H1 (cell line): ENCODE measurements at regions not wholly inside any gene's neighbourhood (a gene's known extent, or its start where the extent isn't known, plus 50 kb on each side); places are given as distances from the start of the nearest gene placed in this dataset.

Experiments
- CTCF ChIA-PET: fragments of 300-600 bp; sonication (Branson Sonifier 250); formaldehyde crosslinking; loops from one replicate; lab custom pipeline; 2021; ENCODE audit not compliant: partially characterized antibody; lab: Charles Lee
- POLR2A ChIA-PET: fragments of 300-600 bp; sonication (Branson Sonifier 250); formaldehyde crosslinking; loops from one replicate; lab custom pipeline; 2021; ENCODE audit warnings: inconsistent platforms; ENCODE audit not compliant: partially characterized antibody; lab: Charles Lee
- DNase-seq, 2 experiments: peaks; one replicate each; pipeline versions ENCODE4 v3.0.0 to v3.0.0-alpha.2; 2010 to 2022; ENCODE audit warnings: low spot score in 2 of 2, low read depth in 1 of 2, mixed read lengths in 1 of 2
- FAIRE-seq: peaks from 2 replicates; lab custom pipeline; 2011; peaks lifted over from hg19 to GRCh38; lab: Jason Lieb, UNC
- H2AFZ ChIP-seq: 2 replicates; pipeline ENCODE4 v1.8.1; 2012; ENCODE audit warnings: low read length, inconsistent platforms
- H2AK5ac ChIP-seq: 2 replicates; pipeline ENCODE4 v1.6.1; 2013; ENCODE audit warnings: low read depth, low read length
- H2BK120ac ChIP-seq: replicated peaks from 2 replicates; pipeline ENCODE3; 2013; ENCODE audit warnings: low read depth, low read length, inconsistent platforms
- H2BK12ac ChIP-seq: 2 replicates; pipeline ENCODE4 v1.6.1; 2013; ENCODE audit warnings: low read depth, low read length
- H2BK15ac ChIP-seq: 2 replicates; pipeline ENCODE4 v1.6.1; 2013; ENCODE audit warnings: low read length
- H2BK20ac ChIP-seq: 2 replicates; pipeline ENCODE4 v1.6.1; 2013; ENCODE audit warnings: low read length
- H2BK5ac ChIP-seq: 2 replicates; pipeline ENCODE4 v1.6.1; 2013; ENCODE audit warnings: low read depth, low read length
- H3K14ac ChIP-seq: 2 replicates; pipeline ENCODE4 v1.6.1; 2013; ENCODE audit warnings: inconsistent platforms; ENCODE audit not compliant: insufficient read length
- H3K18ac ChIP-seq: 2 replicates; pipeline ENCODE4 v1.6.1; 2013; ENCODE audit warnings: low read length; ENCODE audit errors: extremely low read depth
- H3K23ac ChIP-seq: 2 replicates; pipeline ENCODE4 v1.6.1; 2013; ENCODE audit warnings: inconsistent platforms; ENCODE audit not compliant: insufficient read length
- H3K23me2 ChIP-seq: 2 replicates; pipeline ENCODE4 v1.6.1; 2013; ENCODE audit warnings: low read depth, low read length
- H3K27ac ChIP-seq: 2 replicates; pipeline ENCODE4 v1.6.1; 2011; ENCODE audit warnings: low read depth, low read length, inconsistent platforms
- H3K27me3 ChIP-seq, 4 experiments: replicated peaks in 1 of 4; 1 replicate in 1 of 4; 2 replicates in 3 of 4; pipeline versions ENCODE4 v1.6.1 to v1.8.1; 2011 to 2013; ENCODE audit warnings: low read length in 3 of 4, mild to moderate bottlenecking in 3 of 4, inconsistent platforms in 2 of 4, mixed read lengths in 2 of 4, moderate library complexity in 1 of 4; ENCODE audit not compliant: control insufficient read depth in 3 of 4, insufficient read depth in 3 of 4; ENCODE audit errors: extremely low read depth in 1 of 4
- H3K36me3 ChIP-seq, 4 experiments: 2 replicates each; pipeline versions ENCODE4 v1.6.1 to v1.8.1; 2011 to 2013; ENCODE audit warnings: mild to moderate bottlenecking in 4 of 4, low read length in 3 of 4, moderate library complexity in 2 of 4, control low read depth in 1 of 4, inconsistent platforms in 1 of 4; ENCODE audit not compliant: insufficient read depth in 4 of 4, control insufficient read depth in 2 of 4
- H3K4ac ChIP-seq: replicated peaks from 2 replicates; pipeline ENCODE3; 2013; ENCODE audit warnings: low read length, low read depth, mixed read lengths, inconsistent platforms; ENCODE audit not compliant: insufficient read length
- H3K4me1 ChIP-seq, 4 experiments: replicated peaks in 1 of 4; 1 replicate in 1 of 4; 2 replicates in 3 of 4; pipeline versions ENCODE4 v1.6.1 to v1.8.1; 2011 to 2013; ENCODE audit warnings: low read length in 3 of 4, inconsistent platforms in 2 of 4, mixed read lengths in 1 of 4; ENCODE audit not compliant: insufficient read depth in 4 of 4, control insufficient read depth in 3 of 4
- H3K4me2 ChIP-seq, 2 experiments: 2 replicates each; pipeline versions ENCODE4 v1.6.1 to v1.8.1; 2011 to 2013; ENCODE audit warnings: low read depth in 2 of 2, low read length in 2 of 2, control low read depth in 1 of 2, inconsistent platforms in 1 of 2, mild to moderate bottlenecking in 1 of 2; ENCODE audit not compliant: insufficient read depth in 1 of 2
- H3K4me3 ChIP-seq, 4 experiments: fragments of 200-600, 300-600 bp in 1 of 4; sonication (generic), shearing (Covaris generic), sonication (Bioruptor Twin) in 1 of 4; 2 replicates each; pipeline versions ENCODE4 v1.5.1 to v1.8.1; 2011 to 2016; ENCODE audit warnings: low read length in 4 of 4, low read depth in 3 of 4, control low read depth in 2 of 4, inconsistent platforms in 2 of 4, mild to moderate bottlenecking in 2 of 4, mixed read lengths in 1 of 4, moderate library complexity in 1 of 4; ENCODE audit not compliant: insufficient read depth in 2 of 4; ENCODE audit errors: extremely low read depth in 1 of 4
- H3K56ac ChIP-seq: replicated peaks from 2 replicates; pipeline ENCODE3; 2013; ENCODE audit warnings: low read depth, mild to moderate bottlenecking, mixed read lengths, low read length, inconsistent platforms; ENCODE audit not compliant: insufficient read length
- H3K79me1 ChIP-seq: 2 replicates; pipeline ENCODE4 v1.6.1; 2013; ENCODE audit warnings: low read depth, low read length, control low read depth
- H3K79me2 ChIP-seq, 2 experiments: 2 replicates each; pipeline versions ENCODE4 v1.6.1 to v1.8.1; 2012 to 2013; ENCODE audit warnings: low read length in 2 of 2, mild to moderate bottlenecking in 2 of 2, inconsistent platforms in 1 of 2; ENCODE audit not compliant: insufficient read depth in 2 of 2, control insufficient read depth in 1 of 2
- H3K9ac ChIP-seq, 4 experiments: replicated peaks in 1 of 4; 1 replicate in 1 of 4; 2 replicates in 3 of 4; pipeline versions ENCODE4 v1.6.1 to v1.8.1; 2011 to 2013; ENCODE audit warnings: low read depth in 3 of 4, low read length in 3 of 4, control low read depth in 2 of 4, mild to moderate bottlenecking in 2 of 4, moderate library complexity in 2 of 4, inconsistent platforms in 1 of 4; ENCODE audit errors: extremely low read depth in 1 of 4
- H3K9me3 ChIP-seq, 2 experiments: 2 replicates each; pipeline versions ENCODE4 v1.6.1 to v1.8.1; 2012 to 2013; ENCODE audit warnings: mild to moderate bottlenecking in 2 of 2, moderate library complexity in 2 of 2, control low read depth in 1 of 2, inconsistent platforms in 1 of 2, low read depth in 1 of 2, low read length in 1 of 2, mixed read lengths in 1 of 2; ENCODE audit not compliant: insufficient read depth in 2 of 2
- H4K20me1 ChIP-seq, 2 experiments: replicated peaks in 1 of 2; 2 replicates each; pipeline versions ENCODE3 to v1.8.1; 2011 to 2013; ENCODE audit warnings: inconsistent platforms in 2 of 2, low read length in 2 of 2, mild to moderate bottlenecking in 1 of 2; ENCODE audit not compliant: insufficient read depth in 2 of 2, control insufficient read depth in 1 of 2
- H4K5ac ChIP-seq: 2 replicates; pipeline ENCODE4 v1.6.1; 2013; ENCODE audit warnings: low read length, low read depth, mixed read lengths, inconsistent platforms; ENCODE audit not compliant: insufficient read length
- H4K8ac ChIP-seq: 2 replicates; pipeline ENCODE4 v1.8.0; 2013; ENCODE audit warnings: mild to moderate bottlenecking, moderate library complexity, low read length, inconsistent platforms; ENCODE audit not compliant: insufficient read depth; ENCODE audit errors: extremely low read depth
- H4K91ac ChIP-seq: replicated peaks from 2 replicates; pipeline ENCODE3; 2013; ENCODE audit warnings: low read length, mixed read lengths, inconsistent platforms; ENCODE audit not compliant: insufficient read length
- BCL11A ChIP-seq, 2 experiments: IDR thresholded peaks; one replicate each; pipeline ENCODE4 v1.6.1; 2011; ENCODE audit warnings: low read depth in 2 of 2, low read length in 2 of 2, mild to moderate bottlenecking in 2 of 2
- CBX8 ChIP-seq: fragments of 300-800, 300-1000 bp; sonication (generic); IDR thresholded peaks from 2 replicates; pipeline ENCODE4 v1.7.1; 2016; ENCODE audit warnings: low read depth, low read length, borderline replicate concordance
- CEBPB ChIP-seq: IDR thresholded peaks from 2 replicates; pipeline ENCODE4 v1.6.1; 2012; ENCODE audit warnings: low read depth, low read length
- CHD1 ChIP-seq: IDR thresholded peaks from 2 replicates; pipeline ENCODE4 v1.6.1; 2012; ENCODE audit warnings: low read depth, low read length, improper control_type of control experiment
- EP300 ChIP-seq, 2 experiments: IDR thresholded peaks; 1 replicate in 1 of 2; 2 replicates in 1 of 2; pipeline ENCODE4 v1.6.1; 2011 to 2012; ENCODE audit warnings: low read depth in 2 of 2, low read length in 2 of 2, mild to moderate bottlenecking in 2 of 2, borderline replicate concordance in 1 of 2, inconsistent platforms in 1 of 2, moderate library complexity in 1 of 2
- NRF1 ChIP-seq: IDR thresholded peaks from 2 replicates; pipeline ENCODE4 v1.6.1; 2011; ENCODE audit warnings: mild to moderate bottlenecking, low read depth, low read length, improper control_type of control experiment
- RFX5 ChIP-seq: IDR thresholded peaks from 2 replicates; pipeline ENCODE4 v1.6.1; 2011; ENCODE audit warnings: low read depth, low read length, improper control_type of control experiment, borderline replicate concordance
- SP1 ChIP-seq: IDR thresholded peaks from 2 replicates; pipeline ENCODE4 v1.6.1; 2011; ENCODE audit warnings: low read depth, low read length
- WGBS, 2 experiments: shearing (Covaris generic) in 1 of 2; methylation state at CpG; one replicate each; pipeline versions ENCODE4 v1.1.6 to v1.1.7; 2013 to 2015; ENCODE audit warnings: low lambda C conversion rate in 2 of 2, mixed read lengths in 2 of 2, inconsistent platforms in 1 of 2, low coverage in 1 of 2, missing lambda C conversion rate in 1 of 2; ENCODE audit not compliant: insufficient replicate concordance in 2 of 2, insufficient coverage in 1 of 2, insufficient read length in 1 of 2; ENCODE audit errors: extremely low coverage in 1 of 2, missing lambda C conversion rate in 1 of 2; 5-methylcytosine and 5-hydroxymethylcytosine counted together
- TF ChIP-seq, protein P1 (sequence below): IDR thresholded peaks from 2 replicates; pipeline ENCODE4 v1.6.1; 2011; ENCODE audit warnings: low read depth, mild to moderate bottlenecking, low read length; ENCODE audit not compliant: insufficient read depth

DNA sequence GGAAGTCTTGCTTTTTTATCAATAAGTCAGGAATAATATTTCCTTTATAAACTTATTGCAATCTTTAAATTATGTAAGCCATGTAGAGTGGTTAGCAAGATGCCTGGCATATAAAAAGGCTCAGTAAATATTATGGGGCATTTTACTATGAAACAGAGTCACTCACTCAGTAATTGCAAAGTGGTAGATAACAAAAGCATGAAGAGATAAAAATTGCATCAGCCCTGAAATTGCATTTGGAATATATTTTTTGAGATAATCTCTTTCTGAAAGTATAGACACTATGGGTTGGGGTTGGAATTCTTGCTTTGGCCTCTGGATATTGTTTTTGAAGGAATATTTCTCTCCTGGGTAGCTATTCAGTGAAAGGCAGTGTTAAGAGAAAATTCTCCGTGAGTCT lies 188.6 kb downstream of the JRKL start:
- H2BK5ac ChIP-seq = no peak overlapping the region
- no peak overlapping the region for H4K5ac ChIP-seq
- H2BK15ac ChIP-seq = no peak overlapping the region
- ChIA-PET CTCF (interaction anchor here (1.5 to 2.0 kb wide), 3 partner anchors 25 to 115 kb away, joined by 3 to 5 read pairs (median 4); no protein-coding TSS in a partner anchor), POLR2A (interaction anchor here (0.9 to 1.2 kb wide), 2 partner anchors 9 to 86 kb away, joined by 3 to 4 read pairs; no protein-coding TSS in a partner anchor)
- WGBS, 2 experiments = 88% methylated on average over 1 of the region's 1 CpG; no CpG with 5 or more reads in 1 of the 2 experiments
- no peak overlapping the region for H3K18ac ChIP-seq
- H3K27ac ChIP-seq = no peak overlapping the region
- H4K8ac ChIP-seq = no peak overlapping the region
- H2BK12ac ChIP-seq = no peak overlapping the region
- TF ChIP-seq CHD1 (no peak), BCL11A (IDR thresholded peaks at IDR 0.05; ENCODE audit: low read depth in 2 of 2, low read length in 2 of 2) (no peak), EP300 (IDR thresholded peaks at IDR 0.05; ENCODE audit: borderline replicate concordance in 1 of 2, low read depth in 2 of 2, low read length in 2 of 2) (no peak), CBX8 (no peak), RFX5 (no peak), CEBPB (no peak), NRF1 (no peak), SP1 (no peak)
- TF ChIP-seq, protein P1, sequence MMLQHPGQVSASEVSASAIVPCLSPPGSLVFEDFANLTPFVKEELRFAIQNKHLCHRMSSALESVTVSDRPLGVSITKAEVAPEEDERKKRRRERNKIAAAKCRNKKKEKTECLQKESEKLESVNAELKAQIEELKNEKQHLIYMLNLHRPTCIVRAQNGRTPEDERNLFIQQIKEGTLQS = no peak
- H2BK20ac ChIP-seq = no peak overlapping the region
- no peaks in the 10 kb centered on the region for H3K27me3 ChIP-seq
- no peak for DNase-seq
- no peak overlapping the region for H3K4me2 ChIP-seq
- FAIRE-seq = no peak
- no peak overlapping the region for H4K91ac ChIP-seq
- H3K79me2 ChIP-seq = no peaks in the 10 kb centered on the region
- no peaks in the 10 kb centered on the region for H3K79me1 ChIP-seq
- H4K20me1 ChIP-seq = no peaks in the 10 kb centered on the region
- H3K9ac ChIP-seq = no peak overlapping the region
- no peaks in the 10 kb centered on the region for H3K9me3 ChIP-seq
- no peak overlapping the region for H3K4me3 ChIP-seq
- H2BK120ac ChIP-seq = no peak overlapping the region
- no peak overlapping the region for H3K23ac ChIP-seq
- no peak overlapping the region for H2AFZ ChIP-seq
- H2AK5ac ChIP-seq = no peak overlapping the region
- no peak overlapping the region for H3K4ac ChIP-seq
- H3K4me1 ChIP-seq = no peaks in the 10 kb centered on the region; a peak in 1 of 7 replicates
- no peaks in the 10 kb centered on the region for H3K23me2 ChIP-seq
- H3K56ac ChIP-seq = no peak overlapping the region
- no peak overlapping the region for H3K14ac ChIP-seq
- no peaks in the 10 kb centered on the region for H3K36me3 ChIP-seq
